Heart right ventricle (tissue), 16 donors: ENCODE measurements at regions not wholly inside any gene's neighbourhood (a gene's known extent, or its start where the extent isn't known, plus 50 kb on each side); places are given as distances from the start of the nearest gene placed in this dataset.

ENCODE experiments used
- ATAC-seq, 8 donors: fragments of 200-7000 bp; cut with Tn5 transposase; one replicate each; pipeline ENCODE4 v1.9.1; 2020; ENCODE audit warnings: mild to moderate bottlenecking in 8 of 8, moderate library complexity in 8 of 8, moderate number of reproducible peaks in 1 of 8
- DNase-seq, 2 donors: peaks; one replicate each; pipeline ENCODE4 v3.0.0-alpha.2; 2020
- H3K27ac ChIP-seq, 10 donors: fragments of 200-600 bp; sonication (generic) in 2 of 10; one replicate each; pipeline versions ENCODE4 v1.5.0 to v1.8.0; 2020 to 2022; ENCODE audit warnings: mild to moderate bottlenecking in 3 of 10
- H3K27me3 ChIP-seq, 7 donors: fragments of 200-600 bp; one replicate each; pipeline ENCODE4 v1.8.0; 2021 to 2022; ENCODE audit warnings: mild to moderate bottlenecking in 2 of 7
- H3K36me3 ChIP-seq, 9 donors: fragments of 200-600 bp; sonication (generic) in 1 of 9; one replicate each; pipeline versions ENCODE4 v1.5.0 to v1.8.0; 2020 to 2022; ENCODE audit warnings: mild to moderate bottlenecking in 2 of 9
- H3K4me1 ChIP-seq, 9 donors: fragments of 200-600 bp; sonication (generic) in 1 of 9; one replicate each; pipeline versions ENCODE4 v1.5.0 to v1.8.0; 2020 to 2022; ENCODE audit warnings: mild to moderate bottlenecking in 4 of 9
- H3K4me3 ChIP-seq, 10 donors: fragments of 200-600 bp; sonication (generic) in 2 of 10; one replicate each; pipeline versions ENCODE4 v1.5.0 to v1.8.0; 2020 to 2022; ENCODE audit warnings: mild to moderate bottlenecking in 7 of 10, moderate library complexity in 2 of 10
- H3K9me3 ChIP-seq, 11 donors: fragments of 200-600 bp in 10 of 11; sonication (generic) in 2 of 11; one replicate each; pipeline versions ENCODE4 v1.5.0 to v1.8.0; 2013 to 2022; ENCODE audit warnings: mild to moderate bottlenecking in 2 of 11, control low read depth in 1 of 11, moderate library complexity in 1 of 11
- WGBS, 2 donors: extraction: QIAGEN DNeasy Blood & Tissue Kit; methylation state at CpG; one replicate each; pipeline ENCODE4 v1.1.7; 2013; ENCODE audit warnings: inconsistent platforms in 1 of 2; 5-methylcytosine and 5-hydroxymethylcytosine counted together
- intact Hi-C, 10 donors: fragments of 100-400 bp; cut with DNase I; formaldehyde crosslinking; loops; one replicate each; pipeline versions ENCODE4 v1.11.1 to v1.14.2; 2022
- TF ChIP-seq, protein P1 (sequence below), 9 donors: fragments of 200-600 bp; sonication (generic) in 2 of 9; IDR thresholded peaks; one replicate each; pipeline versions ENCODE4 v1.5.0 to v1.8.0; 2021 to 2022; ENCODE audit warnings: antibody characterized with exemption in 9 of 9, mild to moderate bottlenecking in 5 of 9, moderate library complexity in 1 of 9
- donor health status: Arrhythmogenic right ventricular cardiomyopathy.
- donor health status: ischemic (EF 13 %, LVEDD 7.1; RV severe dilation, severe dysfunction).
- donor health status: healthy with polysubstance abuse.
- donor health status: DM: no; HTN: yes; CAD: no.
- donor health status: DM: no; HTN: no; CAD: no.
- donor health status: ischemic (EF 25% LVEDD 6.9; RV normal size, moderate dysfunction).
- donor health status: ischemic (EF 25% LVEDD 5.7; RV mildly dilated, moderate dysfunction).
- donor health status: healthy.
- donor health status: DM: yes; HTN: yes; CAD: no.
- donor health status: Ischemic cardiomyopathy.
- donor health status: ischemic (EF 35%, LVEDD 5.7; RV mildly dilated, moderate dysfunction).
- donor health status: nonischemic (EF 11% LVEDD 7.7; RV severe dilation, severe dysfunction).
- donor health status: DM: yes; HTN: yes; CAD: no.
- donor health status: PGD.
- donor health status: ischemic (EF 29% LVEDD 5.4; RV normal size, mild dysfunction).
- donor health status: nonischemic (EF 23%, LVEDD 6.1; RV moderate dilation, normal function).

DNA sequence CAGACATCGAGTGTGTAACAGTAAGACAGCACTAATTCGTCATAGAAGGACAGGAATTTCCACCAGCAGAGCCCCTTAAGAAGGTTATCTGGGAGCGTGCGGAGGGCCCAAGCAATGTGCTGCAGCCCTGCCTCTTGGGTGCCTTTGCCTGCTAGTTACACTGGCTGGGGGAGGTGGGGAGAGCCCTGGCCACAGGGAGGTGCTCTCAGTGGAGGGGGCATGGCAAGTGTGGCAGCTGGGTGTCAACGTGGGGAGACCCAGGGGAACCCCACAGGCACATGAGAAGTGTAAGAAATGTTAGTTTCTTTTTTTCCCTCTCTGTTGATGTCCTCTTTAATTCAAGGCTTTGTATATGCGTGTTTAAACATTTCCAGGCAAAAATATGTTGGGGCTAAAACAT lies 50.9 kb upstream of the TMTC4 start:
- Histone ChIP-seq H3K9me3 (peaks cover 0 to 11% (median 5%) of the 10 kb centered on the region in 11 donors), H3K4me3 (no peak overlapping the region), H3K27ac (no peak overlapping the region), H3K36me3 (no peaks in the 10 kb centered on the region), H3K4me1 (no peaks in the 10 kb centered on the region), H3K27me3 (peaks cover 0 to 10% (median 0%) of the 10 kb centered on the region in 7 donors)
- WGBS, 2 donors = 56 to 61% methylated on average over 6 of the region's 6 CpGs
- intact Hi-C loops = loop anchor here in 4 of 10 donors (10.0 kb wide), 3 partner anchors 369 to 399 kb away; no protein-coding TSS in a partner anchor
- DNase-seq (no peak), ATAC-seq (no peak)
- TF ChIP-seq, protein P1, sequence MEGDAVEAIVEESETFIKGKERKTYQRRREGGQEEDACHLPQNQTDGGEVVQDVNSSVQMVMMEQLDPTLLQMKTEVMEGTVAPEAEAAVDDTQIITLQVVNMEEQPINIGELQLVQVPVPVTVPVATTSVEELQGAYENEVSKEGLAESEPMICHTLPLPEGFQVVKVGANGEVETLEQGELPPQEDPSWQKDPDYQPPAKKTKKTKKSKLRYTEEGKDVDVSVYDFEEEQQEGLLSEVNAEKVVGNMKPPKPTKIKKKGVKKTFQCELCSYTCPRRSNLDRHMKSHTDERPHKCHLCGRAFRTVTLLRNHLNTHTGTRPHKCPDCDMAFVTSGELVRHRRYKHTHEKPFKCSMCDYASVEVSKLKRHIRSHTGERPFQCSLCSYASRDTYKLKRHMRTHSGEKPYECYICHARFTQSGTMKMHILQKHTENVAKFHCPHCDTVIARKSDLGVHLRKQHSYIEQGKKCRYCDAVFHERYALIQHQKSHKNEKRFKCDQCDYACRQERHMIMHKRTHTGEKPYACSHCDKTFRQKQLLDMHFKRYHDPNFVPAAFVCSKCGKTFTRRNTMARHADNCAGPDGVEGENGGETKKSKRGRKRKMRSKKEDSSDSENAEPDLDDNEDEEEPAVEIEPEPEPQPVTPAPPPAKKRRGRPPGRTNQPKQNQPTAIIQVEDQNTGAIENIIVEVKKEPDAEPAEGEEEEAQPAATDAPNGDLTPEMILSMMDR (IDR thresholded peaks at IDR 0.05) = no peak

DNA sequence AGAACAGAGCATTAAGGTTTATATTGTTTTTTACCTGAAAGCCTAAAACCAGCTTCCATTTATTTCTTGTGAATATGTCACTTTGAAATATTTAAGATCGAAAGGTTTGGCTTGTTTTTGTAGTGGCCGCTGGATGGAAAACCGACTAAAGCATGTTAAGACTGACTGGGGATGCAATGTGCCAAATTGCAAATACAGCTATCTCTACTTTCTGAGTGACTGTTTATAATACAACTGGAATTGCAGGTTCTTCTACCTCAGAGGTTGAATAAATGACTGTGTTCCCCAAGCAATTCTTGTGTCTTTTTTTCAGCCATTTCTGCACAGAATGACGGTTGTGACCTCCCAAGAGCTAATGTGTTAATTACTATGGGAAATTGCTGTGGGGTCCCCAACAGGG lies 50.0 kb upstream of the TMTC4 start:
- no peak for ATAC-seq
- no peak overlapping the region for H3K4me3 ChIP-seq
- 78 to 97% methylated on average over 4 of the region's 4 CpGs for WGBS, 2 donors
- no peak overlapping the region for H3K27ac ChIP-seq
- H3K27me3 ChIP-seq = peaks cover 0 to 10% (median 0%) of the 10 kb centered on the region in 7 donors
- H3K4me1 ChIP-seq = no peaks in the 10 kb centered on the region
- no peaks in the 10 kb centered on the region for H3K36me3 ChIP-seq
- TF ChIP-seq, protein P1 (IDR thresholded peaks at IDR 0.05) = no peak
- H3K9me3 ChIP-seq = peaks cover 0 to 16% (median 5%) of the 10 kb centered on the region in 11 donors
- DNase-seq = no peak
- intact Hi-C loops = loop anchor here in 6 of 10 donors (5.0 to 10.0 kb wide), 5 partner anchors 263 to 400 kb away; no protein-coding TSS in a partner anchor
